SK-N-DZ (cell line): ENCODE measurements at regions not wholly inside any gene's neighbourhood (a gene's known extent, or its start where the extent isn't known, plus 50 kb on each side); places are given as distances from the start of the nearest gene placed in this dataset.
"Not testable (repeated sequence)": the region's sequence is repeated elsewhere in the genome, so short reads cannot be mapped to it uniquely, and the experiment has no call there.

Source experiments
- DNase-seq: peaks from one replicate; pipeline ENCODE4 v3.0.0-alpha.2; 2015; ENCODE audit warnings: low spot score

GRCh38 chr5:97478483-97478882 is 295.4 kb upstream of the RIOK2 start:
- no peak for DNase-seq

- no peak for DNase-seq
Observed at GRCh38 chr5:97480313-97480712, 297.3 kb upstream of the RIOK2 start.

GRCh38 chr5:97488126-97488668 is 305.1 kb upstream of the RIOK2 start:
- DNase-seq = no peak

GRCh38 chr5:97489010-97489840 is 306.2 kb upstream of the RIOK2 start:
- no peak for DNase-seq

GRCh38 chr5:97494465-97494864 is 311.4 kb upstream of the RIOK2 start:
- no peak for DNase-seq

GRCh38 chr5:97495301-97495700 is 312.3 kb upstream of the RIOK2 start:
- no peak for DNase-seq

- DNase-seq = no peak
Observed at GRCh38 chr5:97496037-97496436, 313.0 kb upstream of the RIOK2 start.

GRCh38 chr5:97498657-97499056 is 315.6 kb upstream of the RIOK2 start:
- no peak for DNase-seq

- DNase-seq = no peak
Observed at GRCh38 chr5:97499605-97500004, 316.6 kb upstream of the RIOK2 start.

- no peak for DNase-seq
Observed at GRCh38 chr5:97501286-97501964, 318.4 kb upstream of the RIOK2 start.

- no peak for DNase-seq
Observed at GRCh38 chr5:97501965-97502305, 318.9 kb upstream of the RIOK2 start.

- no peak for DNase-seq
Observed at GRCh38 chr5:97508864-97509263, 325.8 kb upstream of the RIOK2 start.

- not testable (repeated sequence) for DNase-seq
Observed at GRCh38 chr5:97519565-97519964, 336.5 kb upstream of the RIOK2 start.

- not testable (repeated sequence) for DNase-seq
Observed at GRCh38 chr5:97523336-97523735, 340.3 kb upstream of the RIOK2 start.

GRCh38 chr5:97525780-97526179 is 342.7 kb upstream of the RIOK2 start:
- no peak for DNase-seq

GRCh38 chr5:97528941-97529340 is 345.9 kb upstream of the RIOK2 start:
- DNase-seq = no peak

- DNase-seq = no peak
Observed at GRCh38 chr5:97529354-97529985, 346.4 kb upstream of the RIOK2 start.

- no peak for DNase-seq
Observed at GRCh38 chr5:97531549-97531948, 348.5 kb upstream of the RIOK2 start.

GRCh38 chr5:97534166-97534565 is 351.1 kb upstream of the RIOK2 start:
- peak; percentile 45 for DNase-seq

GRCh38 chr5:97536683-97537082 is 353.6 kb upstream of the RIOK2 start:
- no peak for DNase-seq

- no peak for DNase-seq
Observed at GRCh38 chr5:97538912-97539311, 355.9 kb upstream of the RIOK2 start.

- no peak for DNase-seq
Observed at GRCh38 chr5:97541864-97542263, 358.8 kb upstream of the RIOK2 start.
